HEK293 (cell line): ENCODE measurements at regions not wholly inside any gene's neighbourhood (a gene's known extent, or its start where the extent isn't known, plus 50 kb on each side); places are given as distances from the start of the nearest gene placed in this dataset.

Source experiments
- CTCF ChIA-PET: fragments of 350-600 bp; formaldehyde crosslinking; extraction: SDS; loops from one replicate; lab custom pipeline; 2021; ENCODE audit warnings: antibody characterized with exemption; lab: Yijun Ruan, JAX
- POLR2A ChIA-PET: fragments of 300-600 bp; formaldehyde crosslinking; extraction: SDS; loops from one replicate; lab custom pipeline; 2020; ENCODE audit warnings: antibody characterized with exemption, inconsistent platforms; lab: Yijun Ruan, JAX
- H3K27ac ChIP-seq: fragments of 200-500 bp; sonication (Bioruptor generic); 2 replicates; pipeline ENCODE4 v1.5.1; 2014; ENCODE audit warnings: low read depth, low read length, control low read depth, inconsistent platforms; ENCODE audit errors: extremely low read depth
- H3K36me3 ChIP-seq, 2 experiments: fragments of 200-500 bp in 1 of 2; sonication (Bioruptor generic) in 1 of 2; 1 replicate in 1 of 2; 2 replicates in 1 of 2; pipeline ENCODE4 v1.5.1; 2014 to 2017; ENCODE audit warnings: inconsistent platforms in 2 of 2, low read length in 2 of 2; ENCODE audit not compliant: control insufficient read depth in 2 of 2, insufficient read depth in 1 of 2
- H3K4me1 ChIP-seq: fragments of 200-500 bp; sonication (Bioruptor generic); 2 replicates; pipeline ENCODE4 v1.5.1; 2014; ENCODE audit warnings: mild to moderate bottlenecking, low read length, inconsistent platforms; ENCODE audit not compliant: control insufficient read depth, insufficient read depth
- H3K4me3 ChIP-seq: 2 replicates; pipeline ENCODE4 v1.5.1; 2011; ENCODE audit warnings: low read depth, mild to moderate bottlenecking, control low read depth, low read length, moderate library complexity
- H3K9me3 ChIP-seq: fragments of 200-500 bp; sonication (Bioruptor generic); 2 replicates; pipeline ENCODE4 v1.5.1; 2014; ENCODE audit warnings: low read depth, low read length, inconsistent platforms; ENCODE audit not compliant: control insufficient read depth, insufficient read depth
- ELK4 ChIP-seq: IDR thresholded peaks from 2 replicates; pipeline ENCODE4 v1.6.1; 2011; ENCODE audit warnings: mild to moderate bottlenecking, low read depth, low read length, borderline replicate concordance
- GFI1B ChIP-seq: fragments of 450-650 bp; formaldehyde crosslinking; IDR thresholded peaks from 2 replicates; pipeline ENCODE4 v1.5.1; 2016; ENCODE audit warnings: missing biosample characterization, missing genetic modification characterization
- MYNN ChIP-seq: fragments of 450-650 bp; formaldehyde crosslinking; IDR thresholded peaks from 2 replicates; pipeline ENCODE4 v1.5.1; 2016; ENCODE audit warnings: missing biosample characterization, missing genetic modification characterization, borderline replicate concordance
- REPIN1 ChIP-seq: fragments of 450-650 bp; formaldehyde crosslinking; IDR thresholded peaks from 2 replicates; pipeline ENCODE4 v1.5.1; 2017; ENCODE audit warnings: missing biosample characterization, missing genetic modification characterization, low read depth
- SCRT1 ChIP-seq: fragments of 450-650 bp; formaldehyde crosslinking; IDR thresholded peaks from 2 replicates; pipeline ENCODE4 v1.5.1; 2016; ENCODE audit warnings: missing biosample characterization, missing genetic modification characterization, borderline replicate concordance
- SP3 ChIP-seq: fragments of 450-650 bp; formaldehyde crosslinking; IDR thresholded peaks from 2 replicates; pipeline ENCODE4 v1.5.1; 2016; ENCODE audit warnings: missing biosample characterization, missing genetic modification characterization
- TCF7L2 ChIP-seq: IDR thresholded peaks from 2 replicates; pipeline ENCODE4 v1.6.1; 2011; ENCODE audit warnings: low read depth, mild to moderate bottlenecking, inconsistent platforms, low read length, moderate library complexity, borderline replicate concordance
- ZBTB48 ChIP-seq: fragments of 450-650 bp; formaldehyde crosslinking; IDR thresholded peaks from 2 replicates; pipeline ENCODE4 v1.5.1; 2016; ENCODE audit warnings: missing biosample characterization, missing genetic modification characterization
- ZBTB7A ChIP-seq: fragments of 450-650 bp; formaldehyde crosslinking; IDR thresholded peaks from 2 replicates; pipeline ENCODE4 v1.5.1; 2016; ENCODE audit warnings: low read depth, missing biosample characterization, missing genetic modification characterization
- ZFP69B ChIP-seq: fragments of 450-650 bp; formaldehyde crosslinking; IDR thresholded peaks from 2 replicates; pipeline ENCODE4 v1.5.1; 2016; ENCODE audit warnings: missing biosample characterization, missing genetic modification characterization
- ZNF155 ChIP-seq: fragments of 450-650 bp; formaldehyde crosslinking; IDR thresholded peaks from 2 replicates; pipeline ENCODE4 v1.5.1; 2016; ENCODE audit warnings: missing biosample characterization, missing genetic modification characterization
- ZNF223 ChIP-seq: fragments of 450-650 bp; formaldehyde crosslinking; IDR thresholded peaks from 2 replicates; pipeline ENCODE4 v1.5.1; 2016; ENCODE audit warnings: missing biosample characterization, missing genetic modification characterization
- ZNF280D ChIP-seq: fragments of 450-650 bp; formaldehyde crosslinking; IDR thresholded peaks from 2 replicates; pipeline ENCODE4 v1.5.1; 2016; ENCODE audit warnings: missing biosample characterization, missing genetic modification characterization
- ZNF311 ChIP-seq: fragments of 450-650 bp; formaldehyde crosslinking; IDR thresholded peaks from 2 replicates; pipeline ENCODE4 v1.5.1; 2017; ENCODE audit warnings: missing biosample characterization, missing genetic modification characterization, borderline replicate concordance
- ZNF341 ChIP-seq: fragments of 450-650 bp; formaldehyde crosslinking; IDR thresholded peaks from 2 replicates; pipeline ENCODE4; 2016; ENCODE audit warnings: low read depth, missing biosample characterization, missing genetic modification characterization
- ZNF398 ChIP-seq: fragments of 450-650 bp; formaldehyde crosslinking; IDR thresholded peaks from 2 replicates; pipeline ENCODE4 v1.5.1; 2017; ENCODE audit warnings: missing biosample characterization, missing genetic modification characterization
- ZNF416 ChIP-seq: fragments of 450-650 bp; formaldehyde crosslinking; IDR thresholded peaks from 2 replicates; pipeline ENCODE4 v1.5.1; 2016; ENCODE audit warnings: missing biosample characterization, missing genetic modification characterization
- ZNF501 ChIP-seq: fragments of 450-650 bp; formaldehyde crosslinking; IDR thresholded peaks from 2 replicates; pipeline ENCODE4 v1.5.1; 2016; ENCODE audit warnings: missing biosample characterization, missing genetic modification characterization
- ZNF513 ChIP-seq: fragments of 450-650 bp; IDR thresholded peaks from 2 replicates; pipeline ENCODE4 v1.5.1; 2018; ENCODE audit warnings: missing biosample characterization, missing genetic modification characterization
- ZNF530 ChIP-seq: fragments of 450-650 bp; formaldehyde crosslinking; IDR thresholded peaks from 2 replicates; pipeline ENCODE4 v1.5.1; 2016; ENCODE audit warnings: low read depth, missing biosample characterization, missing genetic modification characterization
- ZNF549 ChIP-seq: fragments of 450-650 bp; IDR thresholded peaks from 2 replicates; pipeline ENCODE4 v1.5.1; 2018; ENCODE audit warnings: missing biosample characterization, missing genetic modification characterization, mild to moderate bottlenecking, inconsistent platforms, moderate library complexity
- ZNF623 ChIP-seq: fragments of 450-650 bp; formaldehyde crosslinking; IDR thresholded peaks from 2 replicates; pipeline ENCODE4 v1.5.1; 2016; ENCODE audit warnings: missing biosample characterization, missing genetic modification characterization
- ZNF654 ChIP-seq: fragments of 450-650 bp; formaldehyde crosslinking; IDR thresholded peaks from 2 replicates; pipeline ENCODE4 v1.5.1; 2016; ENCODE audit warnings: low read depth, missing biosample characterization, missing genetic modification characterization
- ZNF704 ChIP-seq: fragments of 450-650 bp; formaldehyde crosslinking; IDR thresholded peaks from 2 replicates; pipeline ENCODE4 v1.5.1; 2016; ENCODE audit warnings: missing biosample characterization, missing genetic modification characterization
- ZNF768 ChIP-seq: fragments of 450-650 bp; formaldehyde crosslinking; IDR thresholded peaks from 2 replicates; pipeline ENCODE4 v1.5.1; 2018; ENCODE audit warnings: missing biosample characterization, mild to moderate bottlenecking, missing genetic modification characterization

GRCh38 chr16:52034830-52035229 lies 512.1 kb downstream of the TOX3 start:
- POLR2A ChIA-PET = no interaction called here
- H3K4me3 ChIP-seq = no peak overlapping the region
- no peaks in the 10 kb centered on the region for H3K36me3 ChIP-seq
- no peaks in the 10 kb centered on the region for H3K9me3 ChIP-seq
- no peaks in the 10 kb centered on the region for H3K4me1 ChIP-seq
- TF ChIP-seq SP3 (tag by site-specific recombination) = no peak
- no peak for TF ChIP-seq ZNF768 (tag by site-specific recombination)
- TF ChIP-seq ZFP69B = no peak
- no peak for TF ChIP-seq ZNF398 (tag by site-specific recombination)
- no peak for TF ChIP-seq ZNF155 (tag by site-specific recombination)
- TF ChIP-seq SCRT1 (tag by site-specific recombination) = no peak
- TF ChIP-seq REPIN1 = no peak
- TF ChIP-seq GFI1B (tag by site-specific recombination) = no peak
- no peak for TF ChIP-seq ZNF623 (tag by site-specific recombination)
- TF ChIP-seq, all 188 proteins: peak for 0
- H3K27ac ChIP-seq = no peak overlapping the region
- CTCF ChIA-PET = interaction anchor here (0.7 kb wide), 1 partner anchor 216 kb away, joined by 3 read pairs; no protein-coding TSS in a partner anchor

GRCh38 chr16:52033992-52034391 lies 513.0 kb downstream of the TOX3 start:
- H3K4me3 ChIP-seq = no peak overlapping the region
- no peaks in the 10 kb centered on the region for H3K36me3 ChIP-seq
- no peaks in the 10 kb centered on the region for H3K9me3 ChIP-seq
- TF ChIP-seq ZNF654 (tag by site-specific recombination) = no peak
- no peak for TF ChIP-seq ZNF341 (tag by site-specific recombination)
- ChIA-PET POLR2A (no interaction called here), CTCF (interaction anchor here (0.6 kb wide), 1 partner anchor 157 kb away, joined by 3 read pairs; no protein-coding TSS in a partner anchor)
- H3K27ac ChIP-seq = no peak overlapping the region
- H3K4me1 ChIP-seq = no peaks in the 10 kb centered on the region

- ChIA-PET CTCF (no interaction called here), POLR2A (no interaction called here)
- Histone ChIP-seq H3K4me3 (no peak overlapping the region), H3K36me3 (no peaks in the 10 kb centered on the region), H3K9me3 (no peaks in the 10 kb centered on the region), H3K4me1 (no peaks in the 10 kb centered on the region), H3K27ac (no peak overlapping the region)
- TF ChIP-seq ZBTB7A (tag by site-specific recombination) (no peak), TCF7L2 (no peak), MYNN (tag by site-specific recombination) (no peak), ZNF513 (no peak), ZNF223 (tag by site-specific recombination) (no peak), ZNF704 (tag by site-specific recombination) (no peak), ZNF549 (tag by site-specific recombination) (no peak), ZNF280D (tag by site-specific recombination) (no peak), ELK4 (no peak), ZBTB48 (tag by site-specific recombination) (no peak), ZNF530 (no peak), ZNF311 (tag by site-specific recombination) (no peak), ZNF416 (no peak), ZNF501 (tag by site-specific recombination) (no peak)
Measured at GRCh38 chr16:52022980-52023379, 524.0 kb downstream of the TOX3 start.
